Esophagus muscularis mucosa (tissue), 4 donors: ENCODE measurements at regions not wholly inside any gene's neighbourhood (a gene's known extent, or its start where the extent isn't known, plus 50 kb on each side); places are given as distances from the start of the nearest gene placed in this dataset.

Source experiments
- CTCF ChIP-seq, 3 experiments: fragments of 200-600 bp in 2 of 3; fragments of 450-650 bp in 1 of 3; sonication (generic) in 2 of 3; IDR thresholded peaks; one replicate each; pipeline ENCODE4 v1.5.1; 2017 to 2019; ENCODE audit warnings: antibody characterized with exemption in 3 of 3, mild to moderate bottlenecking in 2 of 3, moderate library complexity in 1 of 3
- EP300 ChIP-seq: sonication (generic); formaldehyde crosslinking; IDR thresholded peaks from one replicate; pipeline ENCODE4 v1.6.1; 2017; ENCODE audit warnings: antibody characterized with exemption
- POLR2A ChIP-seq: fragments of 450-650 bp; IDR thresholded peaks from one replicate; pipeline ENCODE4 v1.6.1; 2017; ENCODE audit warnings: antibody characterized with exemption, moderate library complexity, mild to moderate bottlenecking, low read depth
- POLR2AphosphoS5 ChIP-seq, 2 donors: sonication (generic); formaldehyde crosslinking; IDR thresholded peaks; one replicate each; pipeline ENCODE4 v1.6.1; 2017; ENCODE audit warnings: antibody characterized with exemption in 2 of 2

GRCh38 chr15:38748710-38749109 lies 184.1 kb upstream of the RASGRP1 start:
- TF ChIP-seq EP300 (no peak), CTCF (IDR thresholded peaks at IDR 0.05) (no peak), POLR2A (no peak), POLR2AphosphoS5 (IDR thresholded peaks at IDR 0.05) (no peak)
